ENCODE measurements at regions not wholly inside any gene's neighbourhood (a gene's known extent, or its start where the extent isn't known, plus 50 kb on each side); places are given as distances from the start of the nearest gene placed in this dataset.

DNA sequence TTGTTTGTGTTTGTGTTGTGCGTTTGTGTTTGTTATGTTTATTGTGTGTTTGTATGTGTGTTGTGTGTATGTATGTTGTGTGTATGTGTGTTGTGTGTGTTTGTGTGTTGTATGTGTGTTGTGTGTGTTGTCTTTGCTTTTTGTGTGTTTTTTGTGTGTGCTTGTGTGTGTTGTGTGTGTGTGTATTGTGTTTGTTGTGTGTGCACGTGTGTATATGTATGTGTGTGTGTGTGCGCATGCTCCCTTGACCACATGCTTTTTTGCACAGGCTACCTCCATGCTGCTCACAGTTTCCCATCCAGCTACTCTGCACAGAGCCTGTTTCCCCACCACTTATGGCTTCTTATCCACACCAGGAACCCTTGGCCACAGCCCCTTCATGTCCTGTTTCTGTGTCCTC is 720.0 kb upstream of the ADAMTS16 start:
- no peak for TF ChIP-seq GATA3 (IDR thresholded peaks at IDR 0.05; ENCODE audit: low read depth, low read length)
- TF ChIP-seq GATA2 (IDR thresholded peaks at IDR 0.05; ENCODE audit: low read depth, low read length): no peak
